GM18909 (cell line): ENCODE measurements at regions not wholly inside any gene's neighbourhood (a gene's known extent, or its start where the extent isn't known, plus 50 kb on each side); places are given as distances from the start of the nearest gene placed in this dataset.

Experiments used
- ATAC-seq: cut with Tn5 transposase; IDR thresholded peaks from one replicate; pipeline ENCODE4 v1.9.1; 2021; ENCODE audit warnings: mild to moderate bottlenecking; ENCODE audit not compliant: unreplicated experiment, poor library complexity

DNA sequence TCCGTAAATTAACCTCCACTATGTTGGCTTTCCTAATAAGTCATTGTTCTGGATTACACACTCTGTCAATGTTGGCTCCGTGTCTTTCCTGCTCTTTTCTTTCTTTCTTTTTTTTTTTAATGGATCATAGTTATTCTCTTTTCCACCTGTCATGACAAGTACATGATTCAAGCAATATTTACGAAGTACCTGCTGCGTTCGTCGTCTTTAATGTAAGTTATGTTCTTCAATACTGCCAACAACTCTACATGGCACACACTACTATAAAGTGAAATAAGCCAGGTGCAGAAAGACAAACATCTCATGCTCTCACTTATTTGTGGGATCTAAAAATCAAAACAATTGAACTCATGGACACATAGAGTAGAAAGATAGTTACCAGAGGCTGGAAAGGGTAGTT lies 239.1 kb downstream of the SCG2 start:
- ATAC-seq = no peak

DNA sequence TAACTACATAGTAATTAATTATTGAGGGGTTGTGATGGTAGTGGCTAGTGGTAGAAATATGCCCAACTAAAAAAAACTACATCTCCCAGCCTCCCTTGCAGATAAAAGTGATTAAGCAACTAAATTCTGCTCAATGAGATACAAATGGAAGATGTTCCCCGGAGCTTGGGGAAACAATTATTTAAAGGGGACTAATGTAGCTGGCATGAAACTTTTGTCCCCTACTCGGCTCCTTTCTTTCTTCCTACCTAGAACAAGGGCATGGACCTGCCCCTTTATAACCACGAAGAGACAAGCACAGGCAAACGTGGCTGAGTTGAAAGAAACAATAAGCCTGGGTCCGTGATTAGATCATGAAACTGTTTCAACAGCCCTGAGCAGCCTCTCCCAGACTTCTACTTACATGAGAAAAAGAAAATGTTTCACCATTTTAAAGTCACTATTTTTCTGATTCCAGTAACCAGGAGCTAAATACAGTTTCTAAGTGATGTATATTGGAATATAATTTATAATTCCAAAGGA lies 236.9 kb downstream of the SCG2 start:
- ATAC-seq = no peak

DNA sequence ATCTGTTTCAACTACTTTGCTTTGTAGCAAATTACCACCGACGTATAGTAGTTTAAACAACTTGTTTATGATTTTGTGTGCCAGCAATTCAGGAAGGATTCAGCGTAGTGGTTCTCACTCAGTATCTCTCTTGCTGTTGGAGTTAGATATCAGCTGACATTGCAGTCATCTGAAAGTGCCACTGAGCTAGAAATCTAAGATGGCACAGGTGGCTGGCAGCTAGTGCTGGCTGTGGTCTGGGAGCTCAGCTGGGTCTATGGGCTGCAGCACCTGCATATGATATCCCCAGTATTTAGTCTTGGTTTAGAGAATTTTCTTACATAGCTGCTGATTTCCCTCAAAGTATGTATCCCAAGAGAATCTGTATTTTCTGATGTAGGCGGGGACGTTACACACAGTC lies 235.6 kb downstream of the SCG2 start:
- ATAC-seq = no peak

DNA sequence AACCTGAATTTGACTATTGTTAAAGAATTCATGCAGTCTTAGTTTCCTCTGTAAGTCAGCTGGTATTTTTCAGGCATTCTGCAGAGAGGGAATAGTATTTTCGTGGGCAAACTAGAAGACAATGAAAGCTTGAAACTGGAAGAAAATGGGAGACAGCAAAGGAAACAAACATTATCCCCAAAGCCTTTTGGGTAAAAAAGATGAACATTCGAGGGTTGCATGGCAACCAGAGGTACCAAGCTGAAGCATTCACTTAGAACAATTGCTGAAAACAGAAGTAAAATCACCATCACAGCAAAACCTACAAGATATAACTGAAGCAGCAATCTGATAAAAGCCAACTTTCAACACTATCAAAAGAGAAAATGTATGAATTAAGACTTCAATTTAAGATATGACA lies 233.7 kb downstream of the SCG2 start:
- no peak for ATAC-seq

DNA sequence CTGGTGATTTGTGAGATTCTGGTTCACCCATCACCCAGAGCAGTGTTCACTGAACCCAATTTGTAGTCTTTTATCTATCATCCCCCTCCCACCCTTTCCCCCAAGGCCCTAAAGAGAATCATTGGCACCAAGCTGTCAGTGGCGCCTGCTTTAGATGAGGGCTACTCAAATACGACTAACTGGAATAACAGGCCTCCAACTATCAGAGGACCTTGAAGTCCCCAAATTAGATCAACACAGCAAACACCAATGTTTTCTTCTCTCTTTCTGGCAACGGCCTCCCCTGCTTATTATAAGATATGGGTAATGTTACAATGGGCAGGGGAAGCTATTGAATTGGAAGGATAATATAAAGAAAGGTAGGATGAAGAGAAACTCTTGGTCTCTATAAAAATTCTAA lies 232.3 kb downstream of the SCG2 start:
- no peak for ATAC-seq

DNA sequence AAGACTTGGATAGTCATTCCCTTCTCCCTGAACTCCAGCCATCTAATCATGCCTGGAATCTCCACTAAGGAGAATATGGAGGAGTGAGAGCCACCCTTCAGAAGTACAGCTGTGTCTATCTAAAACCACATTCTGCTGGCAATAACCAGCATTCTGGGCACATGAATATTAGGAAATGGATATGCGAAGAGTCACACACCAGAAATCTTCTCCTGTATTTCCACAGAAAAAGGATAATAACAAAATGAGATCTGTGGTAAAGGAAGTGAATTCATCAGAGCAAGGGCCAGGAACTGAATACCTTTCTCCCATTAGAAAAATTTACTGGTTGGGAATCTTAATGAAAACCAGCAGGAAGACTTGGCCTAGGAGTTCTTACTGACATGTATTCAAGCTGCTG lies 218.8 kb downstream of the SCG2 start:
- ATAC-seq = no peak

DNA sequence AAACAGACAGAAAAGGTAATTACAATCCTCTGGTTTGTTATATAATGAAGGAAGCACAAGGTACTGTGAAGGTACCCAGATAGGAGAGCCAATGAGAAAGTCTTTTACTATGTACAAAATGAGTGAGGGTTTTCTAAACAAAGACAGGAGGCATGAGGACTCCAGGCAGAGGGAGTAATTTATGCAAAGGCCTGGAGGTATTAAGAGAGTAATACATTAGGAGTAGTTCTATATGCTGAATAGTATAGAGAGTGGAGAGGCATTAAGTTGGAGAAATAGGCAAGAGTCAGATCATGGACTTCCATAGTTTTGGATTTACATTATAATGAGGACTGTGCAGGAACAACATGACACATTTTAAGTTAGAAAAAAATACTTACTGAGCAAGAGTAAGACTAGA lies 216.0 kb downstream of the SCG2 start:
- no peak for ATAC-seq

DNA sequence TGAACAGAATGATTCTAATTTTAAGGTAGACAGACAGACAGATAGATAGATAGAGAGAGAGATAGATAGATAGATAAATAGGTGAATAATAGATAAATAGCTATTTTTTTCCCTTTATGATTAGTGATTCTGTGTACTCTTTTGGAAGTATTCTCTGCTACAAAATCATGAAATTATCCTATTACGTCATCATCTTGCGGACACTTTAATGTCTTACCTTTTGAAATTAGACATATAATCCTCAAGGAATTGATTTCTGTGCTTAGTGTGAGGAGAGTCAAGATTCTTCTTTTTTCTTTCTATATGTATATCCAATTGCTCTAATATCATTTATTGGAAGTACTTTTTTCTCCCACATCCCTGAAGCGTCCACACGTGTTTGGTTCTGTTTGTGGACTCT lies 215.2 kb downstream of the SCG2 start:
- no peak for ATAC-seq

DNA sequence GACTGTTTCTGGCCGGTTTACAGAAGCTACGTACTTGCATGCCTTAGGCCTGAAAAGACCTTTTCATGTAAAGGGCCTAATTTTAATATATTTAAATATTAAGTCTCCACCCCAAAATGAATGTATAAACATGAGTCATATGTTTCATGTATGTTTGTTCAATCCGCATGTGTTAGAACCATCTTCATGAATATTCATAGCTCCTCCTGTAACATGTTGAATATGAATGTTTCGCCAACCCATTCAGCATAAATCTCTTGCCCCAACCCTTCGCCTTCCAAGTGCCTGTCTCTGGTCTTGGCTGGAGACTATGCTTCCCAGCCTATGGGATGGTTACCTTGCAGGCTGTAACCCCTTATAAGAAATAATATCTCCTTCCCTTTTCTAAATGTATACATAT lies 212.5 kb downstream of the SCG2 start:
- ATAC-seq = no peak

DNA sequence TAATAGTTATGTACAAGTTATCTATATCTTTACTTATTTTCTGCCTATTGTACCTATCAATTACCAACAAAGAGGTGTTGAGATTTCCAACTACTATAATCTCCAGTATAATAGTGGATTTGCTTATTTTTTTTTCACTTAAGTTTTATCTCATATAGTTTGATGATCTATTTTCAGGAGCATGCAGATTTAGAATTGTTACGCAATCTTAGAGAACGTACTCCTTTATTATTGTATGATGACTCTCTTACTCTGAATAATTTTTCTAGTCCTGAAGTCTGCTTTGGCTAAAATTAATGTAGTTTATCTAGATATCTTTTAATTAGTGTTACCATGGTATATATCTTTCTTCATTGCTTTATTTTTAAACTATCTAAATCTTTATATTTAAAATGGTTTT lies 205.2 kb downstream of the SCG2 start:
- ATAC-seq = no peak

DNA sequence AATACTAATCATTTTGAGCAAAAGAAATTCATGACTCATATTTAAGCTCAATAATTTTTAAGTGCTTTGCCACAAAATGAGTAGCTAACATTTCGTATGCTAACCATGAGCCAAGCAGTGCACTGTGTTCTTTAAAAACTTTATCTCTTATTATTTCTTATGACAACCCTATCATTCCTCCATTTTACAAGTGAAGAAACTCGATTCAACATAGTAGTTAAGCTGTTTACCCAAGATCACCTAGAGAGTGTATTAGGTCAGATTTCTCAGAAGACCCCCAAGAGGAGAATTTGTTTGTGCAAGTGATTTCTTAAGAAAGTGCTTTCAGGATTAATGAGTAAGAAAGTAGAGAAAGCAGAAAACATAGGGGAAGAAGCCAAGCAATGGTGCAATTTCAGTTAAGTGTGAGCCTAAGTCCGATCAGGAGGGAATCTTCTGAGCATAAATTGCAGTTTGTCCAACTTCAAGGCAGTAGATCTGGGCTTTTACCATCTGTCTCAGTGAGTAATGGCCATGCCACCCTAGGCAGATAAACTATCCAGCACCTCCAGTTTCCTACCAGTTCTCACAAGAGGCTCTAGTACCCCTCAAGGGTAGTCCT lies 202.7 kb downstream of the SCG2 start:
- ATAC-seq = no peak

DNA sequence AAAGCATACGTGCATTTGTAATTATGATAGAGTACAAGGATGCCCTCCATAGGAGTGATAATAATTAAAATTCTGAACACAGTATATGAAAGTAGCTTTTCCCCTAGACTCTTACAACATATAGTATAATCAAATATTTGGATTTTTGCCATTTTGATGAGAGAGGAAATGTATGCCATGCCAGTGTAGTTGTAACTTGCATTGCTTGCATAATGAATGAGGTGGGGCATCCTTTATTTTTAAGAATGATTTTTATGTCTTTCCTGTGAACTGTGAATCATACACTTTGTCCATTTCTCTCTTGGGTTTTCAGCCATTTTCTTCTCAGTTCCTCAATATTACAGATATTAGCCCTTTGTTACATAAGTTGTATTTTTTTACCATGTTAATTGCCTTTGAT lies 197.5 kb downstream of the SCG2 start:
- ATAC-seq = no peak

DNA sequence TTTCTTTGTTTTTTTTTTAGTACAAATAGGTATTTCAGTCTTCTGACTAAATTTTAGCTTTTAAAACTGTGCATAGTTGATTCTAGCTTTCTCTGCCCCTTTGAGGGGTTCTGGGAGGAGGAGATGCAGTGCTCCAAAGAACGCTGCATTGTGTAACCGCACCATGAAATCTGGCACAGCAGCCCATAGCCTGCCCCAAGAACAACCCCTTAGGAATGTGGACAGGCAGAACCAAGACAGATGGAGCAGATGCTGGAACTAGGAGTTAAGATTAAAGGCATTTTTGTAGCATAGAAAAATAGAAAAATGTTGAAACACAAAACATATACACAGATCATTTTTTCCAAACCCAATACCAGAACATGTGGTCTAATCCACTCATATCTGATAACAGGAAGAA lies 187.5 kb downstream of the SCG2 start:
- ATAC-seq = no peak

DNA sequence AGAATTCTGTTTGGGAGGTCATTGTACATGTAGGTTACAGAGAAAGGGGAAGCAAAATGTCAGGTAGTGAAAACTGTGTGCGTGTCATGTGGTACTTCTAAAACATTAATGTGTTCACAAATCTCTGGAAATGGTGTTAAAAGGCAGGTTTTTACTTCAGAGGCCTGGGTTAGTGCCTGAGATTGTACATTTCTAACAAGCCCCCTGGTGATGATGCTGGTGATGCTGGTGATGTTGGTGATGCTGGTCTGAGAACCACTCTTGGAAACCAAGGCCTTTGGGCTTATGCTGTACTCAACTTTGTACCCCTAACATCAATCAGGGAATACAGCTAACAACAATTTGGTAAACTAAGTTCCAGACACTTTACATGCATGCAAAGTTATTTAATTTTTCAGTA lies 187.1 kb downstream of the SCG2 start:
- ATAC-seq = no peak

DNA sequence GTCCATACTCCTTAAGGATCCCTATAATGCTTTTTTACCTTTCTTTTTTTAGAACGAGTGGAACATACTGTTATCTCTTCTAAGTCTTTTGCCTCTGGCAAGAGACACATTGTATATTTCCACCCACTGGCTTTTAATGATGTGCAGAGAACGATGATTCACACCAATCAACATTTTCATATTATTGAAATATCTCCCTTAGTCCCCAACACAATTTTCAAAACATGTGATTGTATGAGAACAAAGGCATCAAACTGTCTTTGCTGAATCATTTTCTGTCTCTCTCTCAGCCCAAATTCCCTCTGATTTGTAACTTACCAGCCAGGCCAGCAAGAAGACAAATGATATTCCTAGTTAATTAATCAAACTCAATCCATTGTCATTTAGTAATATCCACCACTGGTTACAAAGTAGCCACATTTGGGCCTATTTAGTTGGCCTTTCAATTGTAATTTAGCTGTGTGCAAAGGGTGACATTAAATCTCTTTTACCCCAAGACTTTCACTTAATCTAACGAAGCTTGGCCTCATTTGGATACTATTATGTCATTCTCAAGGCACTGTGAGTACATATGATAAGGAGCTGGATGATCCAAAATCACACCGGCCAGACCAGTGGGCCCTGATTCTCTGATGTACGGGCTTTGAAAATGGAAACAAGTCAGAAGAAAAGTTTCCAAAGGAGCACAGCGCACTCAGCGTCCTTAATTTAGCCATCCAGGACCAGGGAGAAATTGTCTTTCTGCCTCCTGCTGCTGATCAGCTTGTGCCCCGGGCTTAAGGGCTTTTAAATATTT lies 185.1 kb downstream of the SCG2 start:
- ATAC-seq = no peak

DNA sequence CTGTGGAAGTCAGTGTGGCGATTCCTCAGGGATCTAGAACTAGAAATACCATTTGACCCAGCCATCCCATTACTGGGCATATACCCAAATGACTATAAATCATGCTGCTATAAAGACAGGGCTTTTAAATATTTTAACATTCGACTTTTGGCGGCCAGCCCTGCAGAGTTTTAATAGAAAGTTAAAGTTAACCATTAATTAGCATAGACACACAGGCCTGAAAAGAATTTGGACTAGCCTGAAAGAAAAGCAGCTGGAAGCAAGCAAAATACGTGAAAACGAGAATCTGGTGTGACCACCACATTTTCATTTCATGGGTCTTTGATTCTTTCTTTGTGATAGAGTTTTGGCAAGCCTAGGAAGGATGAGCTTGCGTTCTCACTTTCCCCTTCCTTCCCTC lies 184.0 kb downstream of the SCG2 start:
- ATAC-seq = no peak

DNA sequence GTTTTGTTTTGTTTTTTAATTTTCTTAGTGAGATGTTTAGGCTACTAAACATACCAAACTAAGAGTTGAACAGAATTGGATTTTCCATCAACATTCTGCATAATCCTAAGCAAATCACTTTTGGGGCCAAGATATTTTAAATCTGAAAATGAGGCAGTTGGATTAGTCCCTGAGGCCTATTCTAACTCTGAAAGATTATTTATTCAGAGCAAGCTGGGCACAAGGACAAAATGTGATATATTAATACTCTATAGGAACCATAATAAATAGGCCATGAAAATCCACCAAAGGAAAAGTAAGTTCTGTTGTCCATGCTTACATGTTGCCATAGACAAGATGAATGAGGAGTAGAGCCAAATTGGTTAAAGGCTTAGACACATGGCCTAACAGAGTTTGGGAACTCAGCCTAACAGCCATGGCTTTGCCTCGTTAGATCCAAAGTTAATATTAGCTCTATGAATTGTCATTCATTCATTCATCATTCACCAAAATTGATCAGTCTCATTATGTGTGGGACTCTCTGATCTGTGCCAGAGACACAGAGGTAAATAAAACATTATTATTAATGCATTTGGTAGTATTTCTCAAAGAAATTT lies 183.5 kb downstream of the SCG2 start:
- ATAC-seq = no peak

DNA sequence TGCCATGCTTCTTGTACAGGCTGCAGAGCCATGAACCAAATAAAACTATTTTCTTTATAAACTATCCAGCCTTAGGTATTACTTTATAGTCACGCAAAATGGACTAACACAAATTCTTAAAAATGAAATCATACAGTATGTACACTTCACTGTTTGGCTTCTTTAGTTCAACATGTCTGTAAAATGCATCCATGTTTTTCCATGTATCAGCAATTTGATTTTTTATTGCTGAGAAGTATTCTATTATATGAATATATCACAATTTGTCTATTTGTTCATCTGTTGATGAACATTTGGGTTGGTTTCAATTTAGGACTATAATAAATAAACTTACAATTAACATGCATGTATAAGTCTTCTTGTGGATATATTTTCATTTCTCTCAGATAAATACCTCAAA lies 182.1 kb downstream of the SCG2 start:
- no peak for ATAC-seq

DNA sequence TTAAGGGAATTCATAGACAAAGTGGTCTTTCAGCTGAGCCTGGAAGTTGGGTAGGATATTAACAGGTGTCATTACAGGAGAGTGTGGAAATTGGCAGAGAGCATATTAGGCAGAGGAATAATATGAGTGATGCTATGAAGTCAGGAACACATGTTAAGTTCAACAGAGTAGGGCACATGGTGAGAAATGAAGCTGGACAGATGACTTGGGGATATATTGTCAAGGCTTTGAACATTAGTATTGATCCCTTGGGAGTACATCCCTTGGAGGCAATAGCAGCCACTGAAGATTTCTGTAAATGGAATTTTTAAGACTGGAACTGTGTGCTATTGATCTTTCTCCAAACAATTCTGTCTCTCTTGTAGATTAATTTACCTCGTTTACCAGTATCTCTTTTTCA lies 170.7 kb downstream of the SCG2 start:
- no peak for ATAC-seq

DNA sequence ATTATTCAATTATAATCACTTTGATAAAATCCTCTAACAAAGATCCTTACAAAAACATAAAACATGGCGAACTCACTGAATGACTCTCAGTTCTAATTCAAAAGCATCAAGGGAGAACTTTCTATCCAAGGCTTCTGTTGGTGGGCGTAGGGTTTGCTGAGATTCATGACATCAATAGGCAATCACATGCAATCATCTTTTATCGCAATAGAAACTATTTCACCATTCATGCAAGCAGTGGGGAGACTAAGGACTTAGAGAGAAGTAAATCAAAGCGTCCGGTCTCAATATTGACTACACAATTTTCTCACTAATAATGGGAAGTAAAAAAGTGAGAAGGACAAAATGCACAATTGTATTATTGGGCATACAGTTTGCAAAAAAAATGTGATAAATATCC lies 168.7 kb downstream of the SCG2 start:
- no peak for ATAC-seq

DNA sequence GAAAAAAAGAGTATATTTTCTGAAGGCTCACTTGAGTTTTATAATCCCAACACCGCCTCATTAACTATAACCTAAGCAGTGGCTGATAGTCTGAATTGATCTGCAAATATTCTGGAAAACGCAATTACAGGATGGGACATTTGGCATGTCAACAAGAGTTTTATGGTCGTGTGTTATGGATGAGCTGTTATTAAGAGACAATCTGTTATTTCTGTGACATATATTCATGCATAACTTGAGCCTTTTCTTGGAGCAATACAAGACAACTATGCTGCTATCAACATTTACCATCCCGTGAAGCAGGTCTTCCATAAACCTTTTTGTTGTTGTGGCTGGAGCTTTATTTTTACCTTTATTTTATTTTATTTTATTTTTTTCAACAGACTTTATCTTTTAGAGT lies 164.4 kb downstream of the SCG2 start:
- ATAC-seq = no peak

DNA sequence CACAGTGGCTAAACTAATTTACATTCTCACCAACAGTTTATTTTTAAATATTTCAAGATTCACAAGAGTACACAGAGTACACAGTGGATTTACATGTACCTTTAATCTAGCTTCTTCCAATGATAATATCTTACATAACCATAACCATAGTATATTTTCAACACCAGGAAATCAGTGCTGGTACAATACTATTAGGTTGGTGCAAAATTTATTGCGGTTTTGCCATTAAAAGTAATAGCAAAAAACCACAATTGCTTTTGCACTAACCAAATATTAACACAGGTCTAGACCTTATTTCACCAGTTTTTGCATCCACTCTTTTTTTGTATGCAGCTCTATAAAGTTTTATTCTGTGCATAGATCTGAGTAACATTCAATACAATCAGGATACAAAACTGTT lies 163.0 kb downstream of the SCG2 start:
- no peak for ATAC-seq
